ENCODE measurements at regions not wholly inside any gene's neighbourhood (a gene's known extent, or its start where the extent isn't known, plus 50 kb on each side); places are given as distances from the start of the nearest gene placed in this dataset.

GRCh38 chr7:155992538-155992937 is 180.3 kb upstream of the SHH start:
- no peak for DNase-seq (ENCODE audit: low read depth in 2 of 3, low spot score in 2 of 3)

GRCh38 chr7:155992107-155992506 is 179.8 kb upstream of the SHH start:
- DNase-seq (ENCODE audit: low read depth in 2 of 3, low spot score in 2 of 3) = no peak

- DNase-seq (ENCODE audit: low read depth in 2 of 3, low spot score in 2 of 3) = no peak
These were observed 179.2 kb upstream of the SHH start for GRCh38 chr7:155991470-155991869.

- no peak for DNase-seq (ENCODE audit: low read depth in 2 of 3, low spot score in 2 of 3)
These were observed 176.2 kb upstream of the SHH start for GRCh38 chr7:155988416-155988815.

GRCh38 chr7:155987681-155988235 is 175.5 kb upstream of the SHH start:
- DNase-seq (ENCODE audit: low read depth in 2 of 3, low spot score in 2 of 3) = no peak

GRCh38 chr7:155986497-155987160 is 174.4 kb upstream of the SHH start:
- no peak for DNase-seq (ENCODE audit: low read depth in 2 of 3, low spot score in 2 of 3)

GRCh38 chr7:155985518-155986250 is 173.4 kb upstream of the SHH start:
- DNase-seq (ENCODE audit: low read depth in 2 of 3, low spot score in 2 of 3) = no peak

- DNase-seq (ENCODE audit: low read depth in 2 of 3, low spot score in 2 of 3) = no peak
These were observed 172.5 kb upstream of the SHH start for GRCh38 chr7:155984609-155985405.

- DNase-seq (ENCODE audit: low read depth in 2 of 3, low spot score in 2 of 3) = no peak
These were observed 171.8 kb upstream of the SHH start for GRCh38 chr7:155984028-155984580.

GRCh38 chr7:155983176-155983815 is 171.0 kb upstream of the SHH start:
- DNase-seq (ENCODE audit: low read depth in 2 of 3, low spot score in 2 of 3) = no peak

- DNase-seq (ENCODE audit: low read depth in 2 of 3, low spot score in 2 of 3) = no peak
These were observed 169.4 kb upstream of the SHH start for GRCh38 chr7:155981703-155982102.

GRCh38 chr7:155980841-155981240 is 168.6 kb upstream of the SHH start:
- no peak for DNase-seq (ENCODE audit: low read depth in 2 of 3, low spot score in 2 of 3)

- DNase-seq (ENCODE audit: low read depth in 2 of 3, low spot score in 2 of 3) = no peak
These were observed 167.7 kb upstream of the SHH start for GRCh38 chr7:155979994-155980393.

- no peak for DNase-seq (ENCODE audit: low read depth in 2 of 3, low spot score in 2 of 3)
These were observed 167.3 kb upstream of the SHH start for GRCh38 chr7:155979566-155979965.

- DNase-seq (ENCODE audit: low read depth in 2 of 3, low spot score in 2 of 3) = no peak
These were observed 163.2 kb upstream of the SHH start for GRCh38 chr7:155975490-155975889.

- no peak for DNase-seq (ENCODE audit: low read depth in 2 of 3, low spot score in 2 of 3)
These were observed 162.1 kb upstream of the SHH start for GRCh38 chr7:155974186-155974897.

GRCh38 chr7:155973451-155973997 is 161.3 kb upstream of the SHH start:
- no peak for DNase-seq (ENCODE audit: low read depth in 2 of 3, low spot score in 2 of 3)

GRCh38 chr7:155972651-155973390 is 160.6 kb upstream of the SHH start:
- no peak for DNase-seq (ENCODE audit: low read depth in 2 of 3, low spot score in 2 of 3)

GRCh38 chr7:155972247-155972646 is 160.0 kb upstream of the SHH start:
- DNase-seq (ENCODE audit: low read depth in 2 of 3, low spot score in 2 of 3) = no peak

Data from hematopoietic multipotent progenitor cell (in vitro differentiated cells).